Fibroblast of lung (primary cell): ENCODE measurements at regions not wholly inside any gene's neighbourhood (a gene's known extent, or its start where the extent isn't known, plus 50 kb on each side); places are given as distances from the start of the nearest gene placed in this dataset.

Experiments
- CTCF ChIP-seq, 2 donors: IDR thresholded peaks in 1 of 2; conservative IDR thresholded peaks in 1 of 2; 1 replicate in 1 of 2; 2 replicates in 1 of 2; pipeline ENCODE4 v1.5.1; 2011 to 2012; ENCODE audit warnings: low read length in 2 of 2, control low read depth in 1 of 2, inconsistent platforms in 1 of 2, low read depth in 1 of 2, mild to moderate bottlenecking in 1 of 2
- EZH2 ChIP-seq: IDR thresholded peaks from 2 replicates; pipeline ENCODE4 v1.5.1; 2012; ENCODE audit warnings: low read length, control low read depth, mild to moderate bottlenecking; ENCODE audit errors: missing control alignments

- no peak for TF ChIP-seq CTCF (conservative IDR thresholded peaks at IDR 0.05 in 1 of 2, IDR thresholded peaks at IDR 0.05 in 1 of 2; ENCODE audit: low read depth in 1 of 2, low read length in 2 of 2)
- TF ChIP-seq EZH2, result no peak
Measured at GRCh38 chr3:34180532-34180931, 382.1 kb downstream of the PDCD6IP start.
